ENCODE measurements at regions not wholly inside any gene's neighbourhood (a gene's known extent, or its start where the extent isn't known, plus 50 kb on each side); places are given as distances from the start of the nearest gene placed in this dataset.

- no peak for TF ChIP-seq REST (IDR thresholded peaks at IDR 0.05; ENCODE audit: low read depth, low read length)
- TF ChIP-seq MXI1 (IDR thresholded peaks at IDR 0.05; ENCODE audit: low read depth, low read length): no peak
- TF ChIP-seq CTCF (IDR thresholded peaks at IDR 0.05): no peak
These were observed 186.0 kb upstream of the HMGA2 start for GRCh38 chr12:65638324-65638723.

Data from SK-N-SH (cell line).